DMS 273 (cell line): ENCODE measurements at regions not wholly inside any gene's neighbourhood (a gene's known extent, or its start where the extent isn't known, plus 50 kb on each side); places are given as distances from the start of the nearest gene placed in this dataset.
"Not testable (repeated sequence)": the region's sequence is repeated elsewhere in the genome, so short reads cannot be mapped to it uniquely, and the experiment has no call there.

Experiments
- DNase-seq: peaks from one replicate; lab custom pipeline; 2025; ENCODE audit not compliant: unreplicated experiment; lab: John Stamatoyannopoulos, UW

DNA sequence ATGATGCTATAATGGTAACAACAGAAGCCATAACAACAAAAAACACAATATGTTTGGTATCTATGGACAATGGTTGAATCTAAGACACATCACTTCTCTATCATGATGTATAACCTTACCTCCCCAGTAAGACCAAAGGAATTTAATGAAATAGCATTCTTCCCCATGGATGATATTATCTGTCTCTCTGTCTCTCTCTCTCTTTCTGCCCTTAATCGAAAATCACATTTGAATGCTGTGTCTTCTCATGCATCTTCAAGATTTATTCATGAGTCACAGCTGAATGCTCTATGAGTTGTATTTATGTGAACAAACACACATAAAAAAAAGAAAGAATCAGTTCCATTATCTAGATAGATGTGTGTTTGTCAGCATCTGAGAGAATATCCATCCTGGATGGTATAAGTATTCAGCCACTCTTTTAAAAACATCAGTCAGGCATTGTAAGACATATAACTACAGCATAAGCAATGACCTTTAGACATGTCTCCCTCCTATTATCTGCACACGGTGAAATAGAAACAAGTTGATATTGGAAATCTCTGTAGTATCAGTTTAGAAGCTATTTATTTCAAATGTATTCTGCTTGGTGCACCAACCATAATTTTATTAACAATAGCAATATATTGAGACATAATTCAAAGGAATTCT, 433.3 kb downstream of the TOX3 start:
- DNase-seq = no peak

DNA sequence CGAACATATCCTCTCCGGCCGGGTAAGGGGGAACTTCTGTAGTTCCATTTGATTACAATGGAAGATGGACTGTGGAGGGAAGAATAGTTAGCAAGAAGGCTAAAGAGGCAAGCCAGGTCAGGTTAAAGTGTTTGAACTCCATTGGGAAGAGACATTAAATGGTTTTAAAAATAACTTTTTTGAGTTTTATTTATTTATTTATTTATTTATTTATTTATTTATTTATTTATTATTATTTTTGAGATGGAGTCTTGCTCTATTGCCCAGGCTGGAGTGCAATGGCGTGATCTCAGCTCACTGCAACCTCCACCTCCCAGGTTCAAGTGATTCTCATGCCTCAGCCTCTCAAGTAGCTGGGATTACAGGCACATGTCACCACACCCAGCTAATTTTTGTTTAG, 441.9 kb downstream of the TOX3 start:
- DNase-seq = not testable (repeated sequence)

DNA sequence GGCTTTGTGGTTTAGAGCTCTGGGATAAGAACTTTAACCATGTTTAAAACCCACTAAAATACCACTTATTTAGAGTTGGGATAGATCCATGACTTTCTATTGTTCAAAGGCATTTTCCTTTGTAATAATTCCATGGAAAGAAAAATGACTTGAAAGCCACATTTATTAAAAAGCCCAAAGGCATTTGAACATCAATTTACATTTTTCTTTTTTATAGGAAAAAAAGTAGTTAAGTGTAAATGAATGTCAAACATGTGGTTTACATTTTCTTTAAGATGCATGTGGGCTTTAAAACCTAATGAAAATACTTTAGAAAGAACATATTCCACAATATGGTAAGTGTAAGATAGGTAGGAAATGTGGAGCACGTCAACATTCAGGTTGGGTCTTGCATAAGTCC, 443.2 kb downstream of the TOX3 start:
- DNase-seq = no peak

DNA sequence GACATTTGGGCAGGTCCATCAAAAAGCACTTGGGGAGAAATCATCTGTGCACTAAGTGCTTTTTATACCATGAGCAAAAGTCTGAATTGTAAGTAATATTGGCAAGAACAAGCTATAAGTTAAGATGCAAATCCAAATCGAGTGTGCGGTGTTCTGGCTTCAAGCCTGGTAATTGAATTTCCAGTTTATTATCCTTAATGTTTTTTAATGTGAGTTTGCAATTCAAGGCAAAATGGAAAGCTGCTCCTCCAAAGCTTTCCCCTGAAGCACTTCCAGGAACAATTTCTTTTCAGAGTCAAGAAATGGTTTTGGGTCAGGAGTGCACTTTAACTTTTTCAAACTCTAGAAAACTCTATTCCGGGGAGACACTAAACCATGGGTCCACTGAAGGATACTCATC, 445.7 kb downstream of the TOX3 start:
- DNase-seq = no peak

DNA sequence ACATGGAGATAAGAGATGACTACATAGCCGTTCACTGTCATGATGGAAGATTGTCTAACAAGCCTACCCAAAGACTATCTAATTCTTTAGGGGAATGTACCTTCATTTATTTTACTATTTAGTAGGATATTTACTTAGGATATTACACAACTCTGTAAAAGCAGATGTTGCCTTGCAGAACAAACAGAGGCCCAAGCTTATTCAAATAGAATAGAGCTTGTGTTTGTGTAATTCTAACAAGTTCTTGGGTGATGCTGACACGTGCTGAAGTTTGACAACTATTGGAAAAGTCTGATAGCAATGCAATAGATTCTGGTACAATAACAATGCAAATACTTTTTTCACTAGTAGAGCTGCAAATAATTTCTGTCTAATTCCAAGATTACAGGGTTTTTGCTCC, 447.6 kb downstream of the TOX3 start:
- DNase-seq = no peak

DNA sequence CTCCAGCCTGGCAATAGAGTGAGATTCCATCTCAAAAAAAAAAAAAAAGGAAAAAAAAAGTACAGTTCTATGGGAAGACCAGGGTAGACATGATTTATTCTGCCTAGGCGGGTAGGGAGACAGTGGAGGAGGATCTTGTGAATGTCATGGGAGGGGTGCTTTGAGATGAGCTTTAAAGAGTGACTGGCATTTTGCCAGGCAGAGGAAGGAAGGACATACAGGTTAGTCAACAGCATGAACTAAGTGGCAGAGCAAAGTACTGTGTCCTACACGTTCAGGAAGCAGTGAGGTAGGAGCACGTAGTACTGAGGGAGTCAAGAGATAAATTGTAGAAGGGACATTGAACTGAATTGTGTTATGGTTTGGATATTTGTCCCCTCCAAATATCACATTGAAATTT, 451.5 kb downstream of the TOX3 start:
- DNase-seq = peak; percentile 5

DNA sequence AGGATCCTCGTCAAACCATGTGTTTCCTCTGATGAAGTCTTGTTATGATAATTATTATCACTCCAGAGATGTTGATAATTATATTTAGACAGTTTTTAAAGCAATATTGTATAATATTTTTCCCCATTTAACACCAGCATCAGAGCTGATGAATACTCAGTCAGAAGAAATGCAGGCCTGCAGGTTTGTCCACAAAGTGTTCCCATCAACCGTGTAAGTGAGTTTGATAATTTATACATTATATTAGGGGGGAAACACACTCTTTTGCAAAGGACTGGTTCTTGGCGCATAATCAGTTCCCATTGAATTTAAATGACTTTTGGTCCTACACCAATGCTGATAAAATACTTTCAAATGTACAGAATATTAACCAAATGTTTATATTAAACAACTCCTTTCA, 454.8 kb downstream of the TOX3 start:
- no peak for DNase-seq

DNA sequence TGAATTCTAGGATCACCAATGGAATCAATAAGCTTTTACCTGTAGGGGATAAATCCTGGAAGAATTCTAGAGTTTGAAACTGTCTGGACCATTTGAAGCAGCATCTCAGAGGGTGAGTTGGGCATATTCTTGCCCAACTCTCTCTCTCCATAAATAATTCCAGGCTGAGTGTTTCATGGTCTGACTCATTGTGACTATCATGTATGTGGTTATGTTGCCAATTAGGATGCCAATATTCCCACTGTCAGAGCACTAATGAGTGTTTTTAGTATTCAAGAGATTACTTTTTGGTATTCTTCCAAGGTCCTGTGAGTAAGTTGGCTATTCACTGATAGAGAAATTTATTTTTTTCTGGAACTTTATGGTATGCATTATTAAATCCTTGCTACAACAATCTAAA, 456.9 kb downstream of the TOX3 start:
- DNase-seq = peak; percentile 7

DNA sequence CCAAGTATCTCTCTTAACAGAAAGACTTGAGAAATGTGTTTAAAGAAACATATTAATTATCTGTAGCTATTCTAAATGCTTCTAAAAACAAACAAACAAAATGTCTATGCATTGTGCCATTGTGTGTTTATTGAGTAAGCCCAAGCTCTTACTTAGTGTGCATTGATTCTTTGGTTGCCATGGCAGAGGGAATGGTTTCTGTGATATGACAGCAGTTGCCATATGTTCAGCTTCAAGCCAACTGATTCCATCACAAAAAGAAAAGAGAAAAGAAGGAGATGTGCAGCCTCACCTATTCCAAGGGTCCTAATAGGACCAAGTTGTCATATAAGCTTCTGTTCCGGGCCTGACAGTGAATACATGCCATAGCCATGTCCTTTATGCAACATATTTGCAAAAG, 457.5 kb downstream of the TOX3 start:
- DNase-seq = peak; percentile 4

DNA sequence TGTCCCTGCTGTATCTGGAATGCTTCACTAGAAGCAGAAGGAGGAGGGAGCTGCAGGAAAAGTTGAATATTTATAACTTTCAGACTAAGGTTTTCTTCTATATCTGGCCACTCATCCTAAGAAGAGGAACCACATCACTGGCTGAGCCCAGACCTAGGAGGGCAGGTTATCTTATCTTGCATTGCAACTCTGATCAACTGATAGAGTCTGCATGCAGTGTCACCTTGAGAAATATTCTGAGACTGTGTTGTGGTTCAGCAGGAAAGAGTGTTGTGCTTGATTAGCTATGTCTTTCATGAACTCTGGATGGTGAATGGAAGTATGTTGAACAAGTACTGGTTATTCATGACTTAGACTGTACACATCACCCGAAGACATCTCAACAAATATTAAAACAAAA, 460.0 kb downstream of the TOX3 start:
- no peak for DNase-seq

DNA sequence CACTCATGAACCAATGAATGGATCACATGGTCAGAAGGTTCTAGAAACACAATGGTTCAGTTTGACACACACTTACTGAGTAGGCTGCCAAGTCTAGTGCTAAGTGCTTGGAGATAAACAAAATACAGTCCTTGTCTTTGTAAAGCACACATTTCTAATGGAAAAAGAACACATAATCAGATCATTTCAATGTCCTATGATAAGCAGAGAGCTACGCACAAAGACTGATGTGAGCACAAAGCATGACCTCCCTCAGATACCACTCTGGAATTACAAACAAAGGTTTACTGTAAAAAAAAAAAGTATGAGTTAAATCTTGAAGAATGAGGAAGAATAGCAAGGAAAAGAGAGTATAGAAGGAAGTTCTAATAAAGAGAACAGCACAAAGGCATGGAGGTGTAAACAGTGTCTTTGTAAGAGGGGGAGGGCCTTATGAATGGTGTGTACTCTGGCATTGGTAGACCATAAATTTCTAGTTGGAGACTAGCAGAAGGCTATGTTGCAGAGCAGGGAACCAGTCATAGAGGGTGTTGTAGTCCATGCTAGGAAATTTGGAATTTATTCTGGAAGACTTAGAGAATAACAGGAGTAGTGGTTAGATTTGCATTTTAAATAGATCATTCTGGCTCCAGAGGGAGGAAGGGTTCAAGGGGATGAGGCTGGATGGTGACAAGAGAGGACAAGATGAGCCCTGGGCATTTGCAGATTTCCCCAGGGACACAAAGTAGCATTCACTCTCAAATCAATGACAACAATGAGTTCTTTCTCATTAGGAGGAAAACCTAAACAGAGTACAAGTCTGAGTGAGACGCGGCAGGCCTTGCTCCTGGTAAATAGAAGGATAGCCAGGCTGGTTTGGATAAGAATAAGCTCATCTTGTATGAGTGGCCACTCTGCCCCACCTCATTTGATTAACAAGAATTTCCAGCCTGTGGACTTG, 468.0 kb downstream of the TOX3 start:
- DNase-seq = no peak

DNA sequence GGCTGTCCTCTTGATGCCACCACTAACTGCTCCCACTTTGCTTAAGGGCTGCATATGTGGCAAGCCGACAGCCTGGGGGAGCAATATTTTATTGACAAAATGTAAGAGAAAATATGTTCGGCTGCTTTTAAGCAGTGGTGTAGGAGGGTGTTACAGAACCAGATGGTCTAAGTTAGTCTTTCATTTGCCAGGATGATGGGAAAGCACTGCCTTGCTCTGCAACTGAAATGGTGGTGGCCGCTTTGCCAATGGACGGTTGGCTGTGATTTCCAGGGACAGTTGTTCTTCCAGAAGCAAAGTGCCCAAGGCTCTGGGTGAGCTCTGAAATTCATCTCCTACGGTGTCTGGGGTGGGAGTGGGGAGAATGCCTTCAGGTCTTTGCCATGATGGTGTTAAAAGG, 469.3 kb downstream of the TOX3 start:
- DNase-seq = no peak

DNA sequence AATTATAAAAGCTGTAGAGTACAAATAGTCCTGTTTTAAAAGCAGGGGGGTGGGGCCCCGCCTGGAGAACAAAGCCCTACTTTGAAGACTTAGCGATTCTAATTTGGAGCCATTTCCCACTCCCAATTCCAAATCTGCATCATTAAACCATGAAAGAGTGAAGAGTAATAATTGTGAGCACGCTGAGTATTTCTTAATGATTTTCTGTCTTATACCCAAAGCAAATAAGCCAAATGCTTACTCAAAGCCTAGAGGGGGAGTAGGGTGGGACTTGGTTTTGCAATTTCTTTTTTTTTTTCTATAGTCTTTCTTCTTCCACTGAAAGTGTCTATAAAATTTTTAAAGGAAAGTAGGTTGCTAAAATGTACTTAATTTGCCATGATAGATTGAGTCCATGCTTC, 470.1 kb downstream of the TOX3 start:
- no peak for DNase-seq

DNA sequence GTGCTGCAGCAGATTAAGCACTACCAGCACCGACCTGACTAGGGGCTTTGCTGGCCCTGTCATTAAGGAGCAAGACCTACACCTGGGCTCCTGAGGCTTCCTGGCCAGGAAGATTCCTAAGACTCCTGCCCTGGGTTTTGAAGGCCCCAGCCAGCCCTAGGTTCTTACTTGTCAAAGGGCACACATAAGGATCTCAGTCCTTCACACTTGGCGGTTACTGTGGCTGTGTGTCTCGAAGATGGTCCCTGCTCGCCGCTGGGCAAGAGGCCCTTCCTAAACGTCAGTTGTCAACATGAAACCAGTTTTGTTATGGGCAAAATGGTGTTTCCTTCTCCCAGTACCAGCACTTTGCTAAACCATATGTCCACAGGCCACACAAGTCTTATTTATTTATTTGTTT, 470.6 kb downstream of the TOX3 start:
- DNase-seq = no peak

DNA sequence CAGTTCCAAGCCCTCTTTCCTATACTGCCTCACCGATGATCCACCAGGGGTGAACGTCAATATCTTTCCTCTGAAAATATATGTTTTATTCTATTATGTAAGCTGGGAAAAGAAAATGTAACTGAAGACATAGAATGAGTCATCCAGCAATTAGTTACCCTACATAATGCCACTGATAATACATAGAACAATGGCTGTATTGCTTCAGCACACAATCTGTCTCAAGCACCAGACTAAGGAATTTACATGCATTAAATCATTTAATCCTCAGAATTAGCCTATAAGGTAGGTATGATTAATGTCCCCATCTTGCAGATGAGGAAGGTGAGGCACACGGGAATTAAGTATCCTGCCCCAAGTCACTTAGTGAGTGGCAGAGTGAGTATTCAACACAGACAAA, 472.8 kb downstream of the TOX3 start:
- DNase-seq = no peak

DNA sequence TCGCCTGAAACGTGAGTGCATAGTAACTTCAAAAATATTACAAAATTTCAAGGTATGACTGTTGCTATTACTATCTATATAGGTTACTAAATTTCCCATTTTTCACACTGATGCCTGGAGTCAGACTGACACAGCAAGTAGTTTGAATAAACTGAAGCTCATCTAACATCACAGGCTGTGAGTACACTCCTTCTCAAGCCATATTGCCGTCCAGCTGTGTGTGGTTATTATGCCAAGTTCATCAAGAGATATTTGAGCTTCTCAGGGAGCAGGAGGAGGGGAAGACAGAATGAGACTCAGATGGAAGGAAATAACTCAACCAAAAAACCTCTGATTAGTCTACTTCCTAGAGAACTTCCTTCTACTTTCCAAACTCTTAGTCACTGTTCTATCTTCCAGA, 473.9 kb downstream of the TOX3 start:
- DNase-seq = peak; percentile 92

DNA sequence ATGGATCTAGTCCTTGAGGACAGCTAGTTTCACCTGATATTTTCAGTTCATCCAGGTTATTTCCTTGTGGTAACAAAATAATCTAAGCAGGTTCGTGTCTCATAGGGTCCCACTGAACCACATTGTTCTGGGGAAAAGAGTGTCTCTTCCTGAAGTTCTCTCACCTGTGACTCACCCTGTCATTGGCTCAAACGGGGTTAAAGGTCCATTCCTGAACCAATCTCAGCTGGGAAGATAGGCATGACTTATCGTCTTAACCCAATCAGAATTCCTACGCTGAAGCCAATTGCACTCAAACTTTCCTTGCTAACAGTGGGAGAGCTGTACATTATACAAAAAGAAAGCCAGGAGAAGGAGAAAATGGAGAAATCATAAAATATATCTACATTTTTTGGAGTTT, 475.8 kb downstream of the TOX3 start:
- no peak for DNase-seq

DNA sequence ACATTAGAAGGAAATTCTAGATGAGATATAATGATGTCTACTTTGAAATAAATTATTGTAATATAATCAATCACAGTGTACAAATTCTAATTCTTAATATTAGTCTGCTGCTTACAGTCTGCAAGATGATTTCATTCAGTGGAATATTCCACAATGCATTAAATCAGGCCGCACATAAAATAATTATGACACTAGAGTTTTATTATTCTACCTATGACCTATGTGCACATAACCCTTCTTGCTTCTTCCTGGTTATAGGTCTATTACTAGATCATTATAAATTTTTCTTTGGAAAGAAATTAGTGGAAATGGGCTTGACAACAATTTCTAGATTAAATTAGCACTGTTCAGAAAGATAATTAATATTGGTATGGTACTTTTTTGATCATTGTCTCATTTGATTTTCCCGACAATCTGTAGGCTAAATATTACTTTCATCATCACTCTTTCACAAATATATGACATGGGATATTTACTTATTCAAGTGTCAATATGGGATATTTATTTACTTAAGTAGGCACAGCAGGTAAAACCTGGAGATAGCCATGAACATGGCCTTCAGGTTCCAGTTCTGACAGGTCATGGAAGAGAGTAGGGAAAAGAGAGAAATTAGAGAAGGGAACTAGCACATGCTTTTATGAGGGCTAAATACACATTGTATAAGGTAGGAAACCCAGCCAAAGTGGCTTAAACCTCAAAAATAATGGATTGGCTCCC, 476.4 kb downstream of the TOX3 start:
- DNase-seq = no peak

DNA sequence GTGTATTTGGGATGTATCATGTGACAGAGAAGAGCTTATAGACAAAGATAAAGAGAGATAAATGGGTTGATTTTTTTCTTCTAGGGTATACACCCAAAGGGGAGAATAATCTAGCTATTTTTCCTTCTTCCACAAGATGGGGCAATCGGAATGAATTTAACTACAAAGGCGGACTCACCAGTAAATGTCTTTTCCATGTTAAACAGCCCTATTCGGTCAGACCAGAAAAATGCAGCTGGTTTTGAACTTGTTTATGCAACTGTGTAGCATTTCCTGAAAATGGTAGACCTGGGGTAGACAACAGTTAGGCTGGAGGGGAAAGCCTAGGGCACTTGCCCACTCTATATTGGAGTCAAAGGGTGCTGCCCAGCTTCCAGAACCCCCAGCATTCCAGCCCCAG, 477.1 kb downstream of the TOX3 start:
- peak; percentile 80 for DNase-seq

DNA sequence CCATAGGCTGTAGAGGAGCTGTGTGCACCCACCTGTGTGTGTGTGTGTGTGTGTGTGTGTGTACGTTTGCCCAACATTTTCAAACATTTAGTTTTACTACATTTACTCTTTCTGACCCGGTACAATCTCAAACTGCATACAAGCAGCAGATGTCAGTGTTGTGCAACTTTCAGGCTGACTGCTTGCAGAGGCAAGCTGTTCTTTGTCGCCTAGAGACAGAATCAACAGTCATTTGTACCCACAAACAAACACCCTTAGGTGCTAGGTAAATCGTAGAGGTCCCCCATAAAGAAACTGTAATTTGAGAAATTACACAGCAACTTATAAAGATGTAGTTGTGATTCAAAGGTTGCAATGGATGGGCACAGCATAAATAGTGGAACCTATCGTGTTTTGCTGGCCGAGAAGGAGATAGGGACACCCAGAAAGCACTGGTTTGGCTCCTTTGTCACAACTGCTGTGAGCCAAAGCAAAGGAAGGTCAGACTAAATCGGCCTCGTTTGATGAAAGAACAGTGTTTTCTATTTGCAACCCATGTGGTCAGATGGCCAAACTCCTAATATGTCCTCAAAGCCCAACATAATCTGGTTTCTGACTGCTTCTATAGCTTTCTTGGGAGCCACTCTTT, 478.4 kb downstream of the TOX3 start:
- DNase-seq = peak; percentile 78

DNA sequence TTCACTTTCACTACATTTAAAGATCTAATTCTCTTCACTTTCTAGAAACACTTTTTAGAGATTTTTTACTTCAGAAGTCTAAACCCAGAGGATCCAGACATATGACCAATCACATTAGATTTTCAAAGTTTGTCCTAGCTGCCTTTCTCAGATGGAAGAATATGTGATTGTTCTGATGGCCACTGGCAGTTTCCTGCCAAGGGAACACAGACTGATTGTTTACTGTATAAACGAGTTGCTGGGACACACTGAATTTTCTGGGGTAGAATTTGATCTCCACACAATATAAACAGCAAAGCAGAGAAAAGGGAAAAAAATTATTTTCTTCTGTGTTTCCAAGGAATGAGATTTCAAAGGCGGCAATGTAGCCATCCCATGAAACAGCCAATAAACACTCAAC, 480.0 kb downstream of the TOX3 start:
- no peak for DNase-seq
